Astrocyte of the spinal cord (primary cell): ENCODE measurements at regions not wholly inside any gene's neighbourhood (a gene's known extent, or its start where the extent isn't known, plus 50 kb on each side); places are given as distances from the start of the nearest gene placed in this dataset.
A peak's percentile ranks its signal among the peaks of the same experiment; 100 is the strongest.

Experiments used
- DNase-seq: peaks from one replicate; pipeline ENCODE4 v3.0.0; 2011; ENCODE audit warnings: low read depth, low spot score
- H3K4me3 ChIP-seq: 2 replicates; pipeline ENCODE4 v1.5.1; 2011; ENCODE audit warnings: low read depth, mild to moderate bottlenecking, low read length, moderate library complexity
- CTCF ChIP-seq: IDR thresholded peaks from 2 replicates; pipeline ENCODE4 v1.5.1; 2012; ENCODE audit warnings: low read depth, mild to moderate bottlenecking, low read length, inconsistent platforms
- in situ Hi-C: cut with HindIII; loops from 2 replicates; pipeline ENCODE4 v1.10.0; 2017; ENCODE audit warnings: low sequenced_read_pairs

GRCh38 chr12:68469113-68469512, 137.0 kb upstream of the MDM1 start:
- H3K4me3 ChIP-seq, result no peak overlapping the region
- no peak for DNase-seq
- no peak for TF ChIP-seq CTCF
- in situ Hi-C loops, result no loop called here

- no peak for DNase-seq
- H3K4me3 ChIP-seq, result no peak overlapping the region
- no peak for TF ChIP-seq CTCF
- in situ Hi-C loops, result no loop called here
Observed at GRCh38 chr12:68470664-68471328, 138.6 kb upstream of the MDM1 start.

- TF ChIP-seq CTCF, result no peak
- DNase-seq, result no peak
- no peak overlapping the region for H3K4me3 ChIP-seq
- in situ Hi-C loops, result no loop called here
Observed at GRCh38 chr12:68474467-68475204, 136.1 kb upstream of the RAP1B start.

GRCh38 chr12:68476794-68477193, 133.9 kb upstream of the RAP1B start:
- TF ChIP-seq CTCF, result no peak
- no peak for DNase-seq
- H3K4me3 ChIP-seq, result no peak overlapping the region
- in situ Hi-C loops, result no loop called here

- TF ChIP-seq CTCF, result no peak
- in situ Hi-C loops, result no loop called here
- DNase-seq, result peak; percentile 25
- H3K4me3 ChIP-seq, result no peak overlapping the region
Observed at GRCh38 chr12:68477261-68477772, 133.4 kb upstream of the RAP1B start.

- no peak overlapping the region for H3K4me3 ChIP-seq
- in situ Hi-C loops, result no loop called here
- no peak for TF ChIP-seq CTCF
- DNase-seq, result no peak
Observed at GRCh38 chr12:68477906-68478305, 132.8 kb upstream of the RAP1B start.
